Activated CD8-positive, alpha-beta T cell treated with anti-CD3 and anti-CD28 coated beads for 36 hours (primary cell): ENCODE measurements at regions not wholly inside any gene's neighbourhood (a gene's known extent, or its start where the extent isn't known, plus 50 kb on each side); places are given as distances from the start of the nearest gene placed in this dataset.

Source experiments
- ATAC-seq: fragments of 200-7000 bp; cut with Tn5 transposase; one replicate; pipeline ENCODE4 v1.10.0; 2021; ENCODE audit warnings: mild to moderate bottlenecking, moderate library complexity
- CTCF ChIA-PET: fragments of 350-600 bp; sonication (Branson Sonifier 250); formaldehyde crosslinking; loops from one replicate; lab custom pipeline; 2021; ENCODE audit warnings: antibody characterized with exemption; lab: Charles Lee
- POLR2A ChIA-PET: fragments of 350-600 bp; sonication (Branson Sonifier 250); formaldehyde crosslinking; loops from one replicate; lab custom pipeline; 2021; ENCODE audit warnings: antibody characterized with exemption; lab: Charles Lee
- DNase-seq: peaks from one replicate; pipeline ENCODE4 v3.0.0-alpha.2; 2020
- H3K27ac Mint-ChIP-seq: one replicate; pipeline ENCODE4 v1.8.0; 2021; ENCODE audit warnings: mild to moderate bottlenecking, mixed read lengths
- H3K27me3 Mint-ChIP-seq: one replicate; pipeline ENCODE4 v1.8.0; 2021; ENCODE audit warnings: mixed read lengths
- H3K36me3 Mint-ChIP-seq: one replicate; pipeline ENCODE4 v1.8.0; 2021; ENCODE audit warnings: low read depth, mixed read lengths
- H3K4me1 Mint-ChIP-seq: one replicate; pipeline ENCODE4 v1.8.0; 2021; ENCODE audit warnings: low read depth, mixed read lengths
- H3K4me3 Mint-ChIP-seq: one replicate; pipeline ENCODE4 v1.8.0; 2021; ENCODE audit warnings: mild to moderate bottlenecking, moderate library complexity, mixed read lengths
- H3K9me3 Mint-ChIP-seq: one replicate; pipeline ENCODE4 v1.8.0; 2021; ENCODE audit warnings: mixed read lengths
- intact Hi-C: fragments of 100-400 bp; cut with micrococcal nuclease; formaldehyde crosslinking; loops from one replicate; pipeline ENCODE4 v1.10.0; 2022
- TF ChIP-seq, protein P1 (sequence below): fragments of 200-600 bp; IDR thresholded peaks from one replicate; pipeline ENCODE4 v1.8.0; 2022; ENCODE audit warnings: antibody characterized with exemption, mild to moderate bottlenecking

DNA sequence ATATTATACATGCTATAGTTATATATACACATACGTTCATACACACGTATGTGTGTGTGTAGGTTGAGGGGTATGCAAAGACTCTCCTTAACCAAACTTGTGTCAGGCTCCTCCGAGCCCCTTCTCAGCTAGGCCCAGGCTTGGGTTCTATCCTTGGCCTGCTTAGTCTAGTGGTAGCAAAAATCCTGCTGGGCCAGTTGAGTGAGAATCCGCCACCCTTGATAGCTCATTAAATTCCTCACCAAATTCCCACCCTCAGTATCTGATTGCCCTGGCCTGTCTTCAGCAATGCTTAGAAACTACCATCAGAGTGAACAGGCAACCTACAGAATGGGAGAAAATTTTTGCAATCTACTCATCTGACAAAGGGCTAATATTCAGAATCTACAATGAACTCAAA, 126.5 kb downstream of the TSN start:
- TF ChIP-seq, protein P1, sequence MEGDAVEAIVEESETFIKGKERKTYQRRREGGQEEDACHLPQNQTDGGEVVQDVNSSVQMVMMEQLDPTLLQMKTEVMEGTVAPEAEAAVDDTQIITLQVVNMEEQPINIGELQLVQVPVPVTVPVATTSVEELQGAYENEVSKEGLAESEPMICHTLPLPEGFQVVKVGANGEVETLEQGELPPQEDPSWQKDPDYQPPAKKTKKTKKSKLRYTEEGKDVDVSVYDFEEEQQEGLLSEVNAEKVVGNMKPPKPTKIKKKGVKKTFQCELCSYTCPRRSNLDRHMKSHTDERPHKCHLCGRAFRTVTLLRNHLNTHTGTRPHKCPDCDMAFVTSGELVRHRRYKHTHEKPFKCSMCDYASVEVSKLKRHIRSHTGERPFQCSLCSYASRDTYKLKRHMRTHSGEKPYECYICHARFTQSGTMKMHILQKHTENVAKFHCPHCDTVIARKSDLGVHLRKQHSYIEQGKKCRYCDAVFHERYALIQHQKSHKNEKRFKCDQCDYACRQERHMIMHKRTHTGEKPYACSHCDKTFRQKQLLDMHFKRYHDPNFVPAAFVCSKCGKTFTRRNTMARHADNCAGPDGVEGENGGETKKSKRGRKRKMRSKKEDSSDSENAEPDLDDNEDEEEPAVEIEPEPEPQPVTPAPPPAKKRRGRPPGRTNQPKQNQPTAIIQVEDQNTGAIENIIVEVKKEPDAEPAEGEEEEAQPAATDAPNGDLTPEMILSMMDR = no peak
- no peak overlapping the region for H3K27ac Mint-ChIP-seq
- no peak for DNase-seq
- ChIA-PET CTCF (interaction anchor here (1.4 kb wide), 1 partner anchor 16 kb away, joined by 3 read pairs; no protein-coding TSS in a partner anchor), POLR2A (no interaction called here)
- no peaks in the 10 kb centered on the region for H3K36me3 Mint-ChIP-seq
- intact Hi-C loops = no loop called here
- H3K9me3 Mint-ChIP-seq = no peaks in the 10 kb centered on the region
- no peak overlapping the region for H3K4me3 Mint-ChIP-seq
- H3K27me3 Mint-ChIP-seq = peaks cover 3% of the 10 kb centered on the region
- H3K4me1 Mint-ChIP-seq = no peaks in the 10 kb centered on the region
- ATAC-seq = no peak

DNA sequence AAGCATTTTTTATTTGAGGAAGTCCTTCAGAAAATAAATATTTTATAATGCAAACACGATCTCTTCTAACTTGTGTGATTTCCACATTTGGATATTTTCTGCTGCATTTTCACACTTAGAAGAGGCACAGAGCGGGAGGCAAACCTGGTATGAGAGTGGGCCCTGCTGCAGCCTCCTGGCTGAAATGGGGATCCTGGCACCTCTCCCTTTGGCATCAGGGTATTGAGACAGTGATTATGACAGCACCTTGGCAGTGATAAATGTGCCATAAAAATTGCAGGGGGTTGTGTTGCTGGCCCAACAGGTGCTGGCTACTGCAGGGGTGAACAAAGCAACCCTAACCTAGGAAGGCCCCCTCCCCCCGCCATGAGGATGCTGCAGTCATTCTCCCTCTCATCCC, 128.6 kb downstream of the TSN start:
- H3K27me3 Mint-ChIP-seq = peaks cover 2% of the 10 kb centered on the region
- H3K4me3 Mint-ChIP-seq = no peak overlapping the region
- CTCF ChIA-PET = interaction anchor here (1.2 kb wide), 1 partner anchor 14 kb away, joined by 4 read pairs; no protein-coding TSS in a partner anchor

DNA sequence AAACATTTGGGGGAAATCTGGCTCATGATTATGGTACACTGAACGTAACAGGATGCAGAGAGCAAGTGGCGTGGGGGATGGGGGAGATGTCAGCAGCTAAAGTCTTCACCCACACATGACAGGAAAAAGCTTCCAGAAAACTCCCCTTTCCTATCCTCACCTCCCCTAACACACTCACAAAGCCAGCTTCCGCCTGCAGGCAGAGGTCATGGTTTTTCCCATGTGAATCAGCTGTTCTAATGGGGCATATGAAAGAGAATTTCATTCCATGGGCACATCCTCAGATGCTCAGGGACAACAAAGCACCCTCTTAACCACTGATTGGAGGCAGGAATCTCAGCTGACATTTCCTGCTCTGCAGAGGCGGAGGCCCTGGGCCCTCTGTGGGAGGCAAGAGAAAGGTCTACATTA, 129.1 kb downstream of the TSN start:
- Mint-ChIP-seq H3K27ac (no peak overlapping the region), H3K4me3 (no peak overlapping the region), H3K9me3 (no peaks in the 10 kb centered on the region), H3K36me3 (no peaks in the 10 kb centered on the region), H3K27me3 (peaks cover 2% of the 10 kb centered on the region), H3K4me1 (no peaks in the 10 kb centered on the region)
- no peak for DNase-seq
- ChIA-PET POLR2A (no interaction called here), CTCF (interaction anchor here (1.2 kb wide), 1 partner anchor 13 kb away, joined by 4 read pairs; no protein-coding TSS in a partner anchor)
- no peak for ATAC-seq
- intact Hi-C loops = no loop called here
- TF ChIP-seq, protein P1 = no peak

More for the DNA sequence above, 128.6 kb downstream of the TSN start:
- POLR2A ChIA-PET = no interaction called here
- TF ChIP-seq, protein P1 = no peak
- intact Hi-C loops = no loop called here
- no peaks in the 10 kb centered on the region for H3K9me3 Mint-ChIP-seq
- ATAC-seq = no peak
- DNase-seq = no peak
- no peak overlapping the region for H3K27ac Mint-ChIP-seq
- H3K4me1 Mint-ChIP-seq = no peaks in the 10 kb centered on the region
- no peaks in the 10 kb centered on the region for H3K36me3 Mint-ChIP-seq

DNA sequence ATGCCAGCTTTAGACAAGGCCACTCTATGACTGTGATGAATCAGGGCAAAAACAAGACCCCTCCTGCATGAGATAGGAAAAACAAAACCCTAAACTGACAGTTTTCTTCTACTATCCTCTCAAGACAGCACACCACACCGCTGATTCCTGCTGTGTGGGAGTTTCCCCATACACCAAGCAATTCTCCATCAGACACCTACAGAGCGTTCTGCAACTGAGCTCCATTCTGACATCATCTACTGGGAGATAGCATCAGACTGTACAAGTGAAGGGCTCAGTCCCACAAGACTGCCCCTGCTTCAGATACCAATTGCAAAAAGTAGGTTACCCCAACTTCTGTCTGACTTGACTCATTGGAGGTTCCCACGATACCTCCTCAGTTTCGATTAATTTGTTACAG, 130.6 kb downstream of the TSN start:
- intact Hi-C loops = no loop called here
- no peak for ATAC-seq
- Mint-ChIP-seq H3K9me3 (no peaks in the 10 kb centered on the region), H3K27me3 (peaks cover 2% of the 10 kb centered on the region), H3K27ac (no peak overlapping the region), H3K4me1 (no peaks in the 10 kb centered on the region), H3K4me3 (no peak overlapping the region), H3K36me3 (no peaks in the 10 kb centered on the region)
- ChIA-PET POLR2A (no interaction called here), CTCF (interaction anchor here (1.3 kb wide), 1 partner anchor 15 kb away, joined by 3 read pairs; no protein-coding TSS in a partner anchor)
- TF ChIP-seq, protein P1 = no peak
- no peak for DNase-seq

DNA sequence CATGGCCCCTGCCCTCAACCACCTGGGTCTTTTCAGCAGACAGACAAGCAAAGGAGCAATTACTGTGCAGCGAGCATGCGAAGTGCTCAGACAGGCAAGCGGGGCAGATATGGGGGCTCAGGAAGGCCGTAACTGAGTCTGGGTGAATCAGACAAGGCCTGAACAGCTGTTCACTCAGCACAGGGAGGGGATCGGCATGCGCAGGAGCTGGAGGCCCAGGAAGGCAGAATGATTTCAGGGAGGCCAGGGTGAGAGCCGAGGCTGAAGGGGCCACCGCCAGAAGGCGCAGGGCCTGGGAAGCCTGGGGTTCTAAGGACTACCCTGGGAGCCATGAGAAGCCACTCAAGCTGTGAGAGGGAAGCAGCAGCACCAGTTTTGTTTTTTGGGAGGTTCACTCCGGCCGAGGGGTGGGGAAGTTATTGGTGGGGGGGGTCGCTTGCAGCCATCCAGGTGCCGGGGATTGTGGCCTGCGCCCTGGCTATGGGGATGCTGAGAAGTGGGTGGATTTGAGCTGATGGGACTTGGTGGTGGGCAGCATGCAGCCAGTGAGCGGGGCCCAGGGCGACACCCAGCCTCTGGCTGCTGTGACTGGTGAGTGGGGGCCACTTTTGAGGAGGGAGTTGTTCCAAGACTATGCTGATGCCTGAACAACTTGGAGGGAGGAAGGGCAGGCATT, 132.2 kb downstream of the TSN start:
- no peaks in the 10 kb centered on the region for H3K9me3 Mint-ChIP-seq
- no peaks in the 10 kb centered on the region for H3K36me3 Mint-ChIP-seq
- H3K27me3 Mint-ChIP-seq = no peaks in the 10 kb centered on the region
- intact Hi-C loops = no loop called here
- POLR2A ChIA-PET = no interaction called here
- no peak overlapping the region for H3K27ac Mint-ChIP-seq
- TF ChIP-seq, protein P1 = no peak
- no peak for ATAC-seq
- H3K4me1 Mint-ChIP-seq = no peaks in the 10 kb centered on the region
- H3K4me3 Mint-ChIP-seq = no peak overlapping the region
- no peak for DNase-seq
- CTCF ChIA-PET = no interaction called here
